ENCODE measurements at regions not wholly inside any gene's neighbourhood (a gene's known extent, or its start where the extent isn't known, plus 50 kb on each side); places are given as distances from the start of the nearest gene placed in this dataset.

DNA sequence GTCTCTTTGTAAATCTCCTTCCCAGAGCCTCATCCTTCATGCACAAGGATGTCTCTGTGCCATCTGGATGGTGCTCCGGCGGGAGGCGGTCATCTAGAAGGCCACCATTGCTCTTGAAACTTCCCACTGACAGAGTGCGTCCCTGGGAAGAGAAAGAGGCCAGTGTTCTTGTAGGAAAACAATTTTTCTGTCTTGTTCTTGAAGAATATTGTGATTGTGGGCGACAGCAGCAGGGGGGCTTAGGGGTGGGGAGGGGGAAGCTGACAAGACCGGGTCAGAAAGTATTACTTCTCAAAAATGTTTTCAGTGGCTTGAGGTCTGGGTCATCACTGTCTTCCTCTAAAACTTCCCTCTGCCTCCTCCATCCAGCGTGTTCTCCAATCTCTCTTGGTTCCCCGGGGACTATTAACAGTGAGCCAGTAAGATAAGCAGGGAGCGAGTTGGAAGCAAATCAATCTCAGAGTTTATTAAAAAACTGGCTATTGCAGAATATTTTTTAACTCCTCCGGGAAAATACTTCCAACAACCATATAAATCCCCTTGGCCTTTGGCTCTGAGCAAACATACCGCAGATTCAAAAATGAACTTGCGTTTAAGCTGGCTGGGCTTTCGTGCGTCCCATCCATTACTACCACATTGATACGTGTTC is 597.8 kb upstream of the MGMT start:
- intact Hi-C loops (cut with DNase I), result no loop called here
- WGBS, 2 donors, result 81 to 91% methylated on average over 15 of the region's 15 CpGs
- H3K27ac ChIP-seq, result no peak overlapping the region

GRCh38 chr10:128870830-128871597 is 596.0 kb upstream of the MGMT start:
- TF ChIP-seq, protein P1, sequence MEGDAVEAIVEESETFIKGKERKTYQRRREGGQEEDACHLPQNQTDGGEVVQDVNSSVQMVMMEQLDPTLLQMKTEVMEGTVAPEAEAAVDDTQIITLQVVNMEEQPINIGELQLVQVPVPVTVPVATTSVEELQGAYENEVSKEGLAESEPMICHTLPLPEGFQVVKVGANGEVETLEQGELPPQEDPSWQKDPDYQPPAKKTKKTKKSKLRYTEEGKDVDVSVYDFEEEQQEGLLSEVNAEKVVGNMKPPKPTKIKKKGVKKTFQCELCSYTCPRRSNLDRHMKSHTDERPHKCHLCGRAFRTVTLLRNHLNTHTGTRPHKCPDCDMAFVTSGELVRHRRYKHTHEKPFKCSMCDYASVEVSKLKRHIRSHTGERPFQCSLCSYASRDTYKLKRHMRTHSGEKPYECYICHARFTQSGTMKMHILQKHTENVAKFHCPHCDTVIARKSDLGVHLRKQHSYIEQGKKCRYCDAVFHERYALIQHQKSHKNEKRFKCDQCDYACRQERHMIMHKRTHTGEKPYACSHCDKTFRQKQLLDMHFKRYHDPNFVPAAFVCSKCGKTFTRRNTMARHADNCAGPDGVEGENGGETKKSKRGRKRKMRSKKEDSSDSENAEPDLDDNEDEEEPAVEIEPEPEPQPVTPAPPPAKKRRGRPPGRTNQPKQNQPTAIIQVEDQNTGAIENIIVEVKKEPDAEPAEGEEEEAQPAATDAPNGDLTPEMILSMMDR (IDR thresholded peaks at IDR 0.05), result no peak
- TF ChIP-seq POLR2A (IDR thresholded peaks at IDR 0.05), result no peak
- no peak for TF ChIP-seq EP300 (IDR thresholded peaks at IDR 0.05)
- TF ChIP-seq POLR2AphosphoS5 (IDR thresholded peaks at IDR 0.05), result no peak
- WGBS, 2 donors, result 76 to 81% methylated on average over 11 of the region's 11 CpGs
- intact Hi-C loops (cut with DNase I), result no loop called here
- Histone ChIP-seq H3K27ac (no peak overlapping the region), H3K9me3 (no peaks in the 10 kb centered on the region), H3K27me3 (no peaks in the 10 kb centered on the region), H3K4me1 (no peaks in the 10 kb centered on the region), H3K4me3 (no peak overlapping the region), H3K36me3 (no peaks in the 10 kb centered on the region)
- no peak for DNase-seq

More for the DNA sequence above, 597.8 kb upstream of the MGMT start:
- Histone ChIP-seq H3K9me3 (no peaks in the 10 kb centered on the region), H3K4me1 (no peaks in the 10 kb centered on the region), H3K4me3 (no peak overlapping the region), H3K36me3 (no peaks in the 10 kb centered on the region), H3K27me3 (no peaks in the 10 kb centered on the region)
- TF ChIP-seq POLR2A (IDR thresholded peaks at IDR 0.05), result no peak
- TF ChIP-seq EP300 (IDR thresholded peaks at IDR 0.05), result no peak
- no peak for TF ChIP-seq POLR2AphosphoS5 (IDR thresholded peaks at IDR 0.05)
- TF ChIP-seq, protein P1 (IDR thresholded peaks at IDR 0.05), result no peak
- no peak for DNase-seq

DNA sequence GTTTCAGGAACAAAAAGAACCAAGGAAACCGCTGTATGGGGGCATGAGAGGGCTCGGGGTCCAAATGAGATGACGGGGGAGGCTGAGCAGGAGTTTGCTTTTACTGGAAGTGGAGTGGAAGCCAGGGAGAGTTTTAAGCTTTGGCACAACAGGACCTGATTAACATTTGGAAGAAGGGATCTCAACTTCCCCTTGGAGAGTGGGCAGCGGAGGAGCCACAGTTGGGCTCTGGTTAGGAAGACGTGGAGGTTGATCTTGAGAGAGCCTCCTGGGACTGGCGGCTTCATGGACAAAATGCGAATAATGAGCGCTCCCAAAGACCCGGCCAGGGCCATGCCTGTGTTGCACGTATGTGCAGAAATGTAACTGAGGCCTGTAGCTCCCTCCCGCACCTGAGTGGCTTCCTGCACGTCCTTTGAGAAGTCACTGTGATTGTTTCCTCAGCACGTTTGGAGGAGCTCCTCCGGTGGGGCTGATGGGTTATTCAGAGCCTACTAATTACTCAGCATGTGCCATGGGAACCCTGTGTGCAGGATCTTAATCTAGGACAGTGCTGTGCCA is 595.3 kb upstream of the MGMT start:
- no peak overlapping the region for H3K27ac ChIP-seq
- H3K9me3 ChIP-seq, result no peaks in the 10 kb centered on the region
- H3K27me3 ChIP-seq, result no peaks in the 10 kb centered on the region
- H3K36me3 ChIP-seq, result no peaks in the 10 kb centered on the region
- TF ChIP-seq POLR2AphosphoS5 (IDR thresholded peaks at IDR 0.05) (no peak), EP300 (IDR thresholded peaks at IDR 0.05) (no peak), POLR2A (IDR thresholded peaks at IDR 0.05) (no peak)
- TF ChIP-seq, protein P1 (IDR thresholded peaks at IDR 0.05), result no peak
- no peak for DNase-seq
- H3K4me3 ChIP-seq, result no peak overlapping the region
- H3K4me1 ChIP-seq, result no peaks in the 10 kb centered on the region
- WGBS, 2 donors, result 89 to 92% methylated on average over 14 of the region's 14 CpGs
- intact Hi-C loops (cut with DNase I), result no loop called here

DNA sequence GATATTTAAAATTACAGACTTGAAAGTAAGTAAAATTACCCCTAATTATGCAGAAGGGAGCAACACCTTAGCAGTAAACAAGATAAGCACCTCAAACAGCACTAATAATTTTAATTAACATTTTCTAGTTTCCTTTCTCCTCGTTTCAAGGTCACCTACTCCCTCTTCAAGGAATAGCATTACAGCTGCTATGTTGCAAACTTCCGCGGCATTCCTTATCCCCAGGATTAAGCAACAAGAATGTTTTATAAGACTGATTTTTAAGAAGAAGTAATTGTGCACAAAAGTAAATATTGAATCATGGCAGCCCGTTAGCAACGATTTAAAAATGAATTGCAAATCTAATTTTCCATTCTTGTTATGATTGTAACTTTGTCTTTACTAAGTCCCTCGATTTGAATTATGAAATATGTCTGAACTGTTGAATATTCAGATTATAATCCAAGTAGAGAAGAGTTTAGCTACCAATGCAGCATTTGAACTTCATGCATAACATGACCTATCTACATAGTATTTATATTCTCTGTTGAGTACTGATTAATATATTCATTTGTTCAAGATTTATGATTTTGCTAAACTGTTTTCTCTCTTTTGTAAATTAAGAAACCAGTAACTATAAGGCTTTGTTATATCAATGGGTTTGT is 593.5 kb upstream of the MGMT start:
- intact Hi-C loops (cut with DNase I), result no loop called here
- no peak overlapping the region for H3K4me3 ChIP-seq
- TF ChIP-seq, protein P1 (IDR thresholded peaks at IDR 0.05), result no peak
- H3K27ac ChIP-seq, result no peak overlapping the region
- no peaks in the 10 kb centered on the region for H3K4me1 ChIP-seq
- WGBS, 2 donors, result 36 to 62% methylated on average over 6 of the region's 6 CpGs
- H3K9me3 ChIP-seq, result no peaks in the 10 kb centered on the region
- H3K36me3 ChIP-seq, result no peaks in the 10 kb centered on the region
- no peak for DNase-seq
- no peaks in the 10 kb centered on the region for H3K27me3 ChIP-seq

All from sigmoid colon (tissue), 6 donors.